HepG2 (cell line): ENCODE measurements at regions not wholly inside any gene's neighbourhood (a gene's known extent, or its start where the extent isn't known, plus 50 kb on each side); places are given as distances from the start of the nearest gene placed in this dataset.
A peak's percentile ranks its signal among the peaks of the same experiment; 100 is the strongest.

Experiments
- ARID5B ChIP-seq: IDR thresholded peaks from 2 replicates; pipeline ENCODE4 v1.4.0; 2020; ENCODE audit warnings: mild to moderate bottlenecking, missing genetic modification reagents
- CBX5 ChIP-seq: sonication (generic); formaldehyde crosslinking; IDR thresholded peaks from 2 replicates; pipeline ENCODE4 v1.4.0; 2020; ENCODE audit warnings: missing genetic modification reagents, borderline replicate concordance
- CEBPB ChIP-seq: IDR thresholded peaks from 2 replicates; pipeline ENCODE4 v1.6.1; 2011; ENCODE audit warnings: low read depth, low read length, improper control_type of control experiment, borderline replicate concordance
- ELK4 ChIP-seq: sonication (generic); formaldehyde crosslinking; IDR thresholded peaks from 2 replicates; pipeline ENCODE4 v1.9.0; 2021; ENCODE audit warnings: missing genetic modification reagents, borderline replicate concordance
- GABPB1 ChIP-seq: IDR thresholded peaks from 2 replicates; pipeline ENCODE4 v1.6.1; 2016; ENCODE audit warnings: mild to moderate bottlenecking, missing genetic modification reagents, moderate library complexity, missing compliant biosample characterization
- GATAD2A ChIP-seq: IDR thresholded peaks from 2 replicates; pipeline ENCODE4 v1.6.1; 2016
- HNF4A ChIP-seq: sonication (generic); formaldehyde crosslinking; IDR thresholded peaks from 2 replicates; pipeline ENCODE4 v1.4.0; 2020; ENCODE audit warnings: missing genetic modification reagents
- KAT8 ChIP-seq: IDR thresholded peaks from 2 replicates; pipeline ENCODE4 v1.6.1; 2016; ENCODE audit warnings: missing genetic modification reagents, missing compliant biosample characterization
- KDM2A ChIP-seq: sonication (generic); formaldehyde crosslinking; IDR thresholded peaks from 2 replicates; pipeline ENCODE4 v1.4.0; 2020; ENCODE audit warnings: low read depth, missing genetic modification reagents, borderline replicate concordance
- MATR3 ChIP-seq: sonication (generic); formaldehyde crosslinking; IDR thresholded peaks from 2 replicates; pipeline ENCODE4 v1.4.0; 2020; ENCODE audit warnings: missing genetic modification reagents
- MIER2 ChIP-seq: IDR thresholded peaks from 2 replicates; pipeline ENCODE4 v1.6.1; 2016; ENCODE audit warnings: missing biosample characterization, missing genetic modification reagents
- SMC3 ChIP-seq: IDR thresholded peaks from 2 replicates; pipeline ENCODE4 v1.6.1; 2011; ENCODE audit warnings: low read length, improper control_type of control experiment
- STAG1 ChIP-seq: sonication (generic); formaldehyde crosslinking; IDR thresholded peaks from 2 replicates; pipeline ENCODE4 v1.4.0; 2020; ENCODE audit warnings: missing genetic modification reagents
- TFDP2 ChIP-seq: sonication (generic); formaldehyde crosslinking; IDR thresholded peaks from 2 replicates; pipeline ENCODE4 v1.4.0; 2020; ENCODE audit warnings: missing genetic modification reagents
- THAP11 ChIP-seq: IDR thresholded peaks from 2 replicates; pipeline ENCODE4 v1.6.1; 2016; ENCODE audit warnings: missing biosample characterization, missing genetic modification reagents
- THAP9 ChIP-seq: sonication (generic); formaldehyde crosslinking; IDR thresholded peaks from 2 replicates; pipeline ENCODE4; 2020; ENCODE audit warnings: missing genetic modification reagents, mild to moderate bottlenecking, borderline replicate concordance
- ZMYM4 ChIP-seq: sonication (generic); formaldehyde crosslinking; IDR thresholded peaks from 2 replicates; pipeline ENCODE4 v1.8.1; 2023; ENCODE audit warnings: mild to moderate bottlenecking, missing genetic modification reagents
- ZNF331 ChIP-seq: sonication (generic); formaldehyde crosslinking; IDR thresholded peaks from 2 replicates; pipeline ENCODE4 v1.4.0; 2020; ENCODE audit warnings: missing genetic modification reagents

GRCh38 chr4:42302348-42302747 is 94.9 kb upstream of the SHISA3 start (continued):
- peak; percentile 26; the same call in 1 of the 2 replicates for TF ChIP-seq STAG1 (CRISPR knock-in tag)
- peak; percentile 69; the same call in 1 of the 2 replicates for TF ChIP-seq CBX5
- no peak for TF ChIP-seq HNF4A (CRISPR knock-in tag)
- TF ChIP-seq MATR3 (CRISPR knock-in tag) = no peak
- 0 out of 2 replicates have a peak, but pooled peaks have one; percentile 48 for TF ChIP-seq TFDP2 (CRISPR knock-in tag)
- no peak for TF ChIP-seq ELK4 (CRISPR knock-in tag)
- peak; percentile 44; the same call in 1 of the 2 replicates for TF ChIP-seq ARID5B (CRISPR knock-in tag)
- 0 out of 2 replicates have a peak, but pooled peaks have one; percentile 39 for TF ChIP-seq GABPB1 (CRISPR knock-in tag)
- 0 out of 2 replicates have a peak, but pooled peaks have one; percentile 15 for TF ChIP-seq GATAD2A (CRISPR knock-in tag)
- peak; percentile 47; the same call in 1 of the 2 replicates for TF ChIP-seq ZNF331 (CRISPR knock-in tag)
- 0 out of 2 replicates have a peak, but pooled peaks have one; percentile 21 for TF ChIP-seq THAP9 (CRISPR knock-in tag)
- peak; percentile 93 for TF ChIP-seq CEBPB
- TF ChIP-seq THAP11 (CRISPR knock-in tag) = peak; percentile 41; the same call in 1 of the 2 replicates
- TF ChIP-seq ZMYM4 (CRISPR knock-in tag) = peak; percentile 43; the same call in 1 of the 2 replicates
- peak; percentile 20; the same call in 1 of the 2 replicates for TF ChIP-seq KAT8 (CRISPR knock-in tag)
- TF ChIP-seq MIER2 = 0 out of 2 replicates have a peak, but pooled peaks have one; percentile 39
- TF ChIP-seq SMC3 = peak; percentile 29; the same call in 1 of the 2 replicates
- 0 out of 2 replicates have a peak, but pooled peaks have one; percentile 19 for TF ChIP-seq KDM2A (CRISPR knock-in tag)
